Tibial nerve (tissue), 3 donors: ENCODE measurements at regions not wholly inside any gene's neighbourhood (a gene's known extent, or its start where the extent isn't known, plus 50 kb on each side); places are given as distances from the start of the nearest gene placed in this dataset.
"Not testable (repeated sequence)": the region's sequence is repeated elsewhere in the genome, so short reads cannot be mapped to it uniquely, and the experiment has no call there.

ENCODE experiments used
- POLR2A ChIP-seq, 2 donors: fragments of 450-650 bp; IDR thresholded peaks; one replicate each; pipeline ENCODE4 v1.6.1; 2017; ENCODE audit warnings: antibody characterized with exemption in 2 of 2, mild to moderate bottlenecking in 2 of 2, moderate library complexity in 2 of 2
- TF ChIP-seq, protein P1 (sequence below), 5 experiments: fragments of 200-600 bp in 3 of 5; fragments of 450-650 bp in 2 of 5; sonication (generic) in 3 of 5; IDR thresholded peaks; one replicate each; pipeline ENCODE4 v1.5.1; 2016 to 2019; ENCODE audit warnings: antibody characterized with exemption in 5 of 5, mild to moderate bottlenecking in 3 of 5, moderate library complexity in 2 of 5

DNA sequence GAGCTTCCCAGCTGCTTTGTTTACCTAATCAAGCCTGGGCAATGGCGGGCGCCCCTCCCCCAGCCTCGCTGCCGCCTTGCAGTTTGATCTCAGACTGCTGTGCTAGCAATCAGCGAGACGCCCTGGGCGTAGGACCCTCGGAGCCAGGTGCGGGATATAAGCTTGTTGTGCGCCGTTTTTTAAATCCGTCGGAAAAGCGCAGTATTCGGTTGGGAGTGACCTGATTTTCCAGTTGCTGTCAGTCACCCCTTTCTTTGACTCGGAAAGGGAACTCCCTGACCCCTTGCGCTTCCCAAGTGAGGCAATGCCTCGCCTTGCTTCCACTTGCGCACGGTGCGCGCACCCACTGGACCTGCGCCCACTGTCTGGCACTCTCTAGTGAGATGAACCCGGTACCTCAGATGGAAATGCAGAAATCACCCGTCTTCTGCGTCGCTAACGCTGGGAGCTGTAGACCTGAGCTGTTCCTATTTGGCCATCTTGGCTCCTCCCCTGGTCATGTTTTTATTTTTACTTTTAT is 635.8 kb upstream of the MIS18BP1 start:
- TF ChIP-seq, protein P1, sequence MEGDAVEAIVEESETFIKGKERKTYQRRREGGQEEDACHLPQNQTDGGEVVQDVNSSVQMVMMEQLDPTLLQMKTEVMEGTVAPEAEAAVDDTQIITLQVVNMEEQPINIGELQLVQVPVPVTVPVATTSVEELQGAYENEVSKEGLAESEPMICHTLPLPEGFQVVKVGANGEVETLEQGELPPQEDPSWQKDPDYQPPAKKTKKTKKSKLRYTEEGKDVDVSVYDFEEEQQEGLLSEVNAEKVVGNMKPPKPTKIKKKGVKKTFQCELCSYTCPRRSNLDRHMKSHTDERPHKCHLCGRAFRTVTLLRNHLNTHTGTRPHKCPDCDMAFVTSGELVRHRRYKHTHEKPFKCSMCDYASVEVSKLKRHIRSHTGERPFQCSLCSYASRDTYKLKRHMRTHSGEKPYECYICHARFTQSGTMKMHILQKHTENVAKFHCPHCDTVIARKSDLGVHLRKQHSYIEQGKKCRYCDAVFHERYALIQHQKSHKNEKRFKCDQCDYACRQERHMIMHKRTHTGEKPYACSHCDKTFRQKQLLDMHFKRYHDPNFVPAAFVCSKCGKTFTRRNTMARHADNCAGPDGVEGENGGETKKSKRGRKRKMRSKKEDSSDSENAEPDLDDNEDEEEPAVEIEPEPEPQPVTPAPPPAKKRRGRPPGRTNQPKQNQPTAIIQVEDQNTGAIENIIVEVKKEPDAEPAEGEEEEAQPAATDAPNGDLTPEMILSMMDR (IDR thresholded peaks at IDR 0.05), result not testable (repeated sequence)
- not testable (repeated sequence) for TF ChIP-seq POLR2A (IDR thresholded peaks at IDR 0.05)
